ENCODE measurements at regions not wholly inside any gene's neighbourhood (a gene's known extent, or its start where the extent isn't known, plus 50 kb on each side); places are given as distances from the start of the nearest gene placed in this dataset.
"Not testable (repeated sequence)": the region's sequence is repeated elsewhere in the genome, so short reads cannot be mapped to it uniquely, and the experiment has no call there.

DNA sequence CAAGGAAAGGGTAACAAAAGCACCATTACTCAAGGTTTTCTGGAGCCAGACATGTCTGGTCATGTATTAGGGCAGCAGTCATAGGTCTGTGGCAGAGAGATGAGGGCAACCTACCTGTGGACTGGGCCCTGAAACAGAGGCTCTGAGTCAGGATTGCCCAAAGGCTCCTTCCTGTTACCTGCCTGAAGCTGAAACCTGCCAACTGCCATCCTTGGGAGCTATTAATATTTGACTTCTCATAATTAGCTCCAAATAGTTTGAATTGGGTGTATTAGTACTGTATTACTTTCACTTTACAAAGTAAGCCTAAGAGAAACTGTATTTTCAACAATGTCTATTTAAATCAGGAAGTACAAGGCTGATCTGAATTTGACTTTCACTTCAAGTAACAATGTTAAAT lies 72.0 kb upstream of the TBX18 start:
- H3K27me3 Mint-ChIP-seq (ENCODE audit: low read depth in 3 of 3) = peaks cover 0 to 2% (median 2%) of the 10 kb centered on the region in 3 donors
- Histone ChIP-seq H3K4me3 (replicated peaks in 1 of 3; ENCODE audit: low read depth in 2 of 3, low read length in 3 of 3) (no peak overlapping the region), H3K27me3 (ENCODE audit: control insufficient read depth in 2 of 2, insufficient read depth in 2 of 2, low read length in 2 of 2) (no peaks in the 10 kb centered on the region), H2AFZ (ENCODE audit: insufficient read depth, low read depth, low read length, poor library complexity, severe bottlenecking) (no peak overlapping the region), H3K9ac (ENCODE audit: insufficient read depth, low read length, poor library complexity, severe bottlenecking) (no peak overlapping the region), H3K4me2 (replicated peaks; ENCODE audit: extremely low read depth, low read length, poor library complexity, severe bottlenecking) (no peak overlapping the region), H3K9me3 (replicated peaks in 1 of 2; ENCODE audit: control insufficient read depth in 1 of 2, insufficient read depth in 1 of 2, low read length in 2 of 2) (peaks cover 0 to 5% of the 10 kb centered on the region in 2 donors), H3K79me2 (ENCODE audit: insufficient read depth, low read length) (no peaks in the 10 kb centered on the region), H3K27ac (ENCODE audit: low read depth in 1 of 2, low read length in 2 of 2) (no peak overlapping the region), H4K20me1 (ENCODE audit: insufficient read depth, low read length) (no peaks in the 10 kb centered on the region), H3K36me3 (replicated peaks in 1 of 2; ENCODE audit: control insufficient read depth in 1 of 2, insufficient read depth in 2 of 2, low read length in 2 of 2) (no peaks in the 10 kb centered on the region), H3K4me1 (ENCODE audit: control insufficient read depth in 1 of 2, insufficient read depth in 2 of 2, low read length in 2 of 2) (no peaks in the 10 kb centered on the region)
- H3K36me3 Mint-ChIP-seq = no peaks in the 10 kb centered on the region
- no peak overlapping the region for H3K4me3 Mint-ChIP-seq
- DNase-seq = no peak
- intact Hi-C loops (cut with micrococcal nuclease) = no loop called here
- H3K4me1 Mint-ChIP-seq = no peaks in the 10 kb centered on the region
- peaks cover 3 to 12% (median 6%) of the 10 kb centered on the region in 7 donors for H3K9me3 Mint-ChIP-seq
- TF ChIP-seq CTCF (IDR thresholded peaks at IDR 0.05) = no peak
- no peak overlapping the region for H3K27ac Mint-ChIP-seq

- no peak for TF ChIP-seq CTCF (IDR thresholded peaks at IDR 0.05)
- Mint-ChIP-seq H3K27ac (no peak overlapping the region), H3K9me3 (peaks cover 2 to 10% (median 3%) of the 10 kb centered on the region in 7 donors), H3K4me1 (no peaks in the 10 kb centered on the region), H3K4me3 (no peak overlapping the region), H3K36me3 (no peaks in the 10 kb centered on the region), H3K27me3 (ENCODE audit: low read depth in 3 of 3) (peaks cover 0 to 2% (median 1%) of the 10 kb centered on the region in 3 donors)
- peaks cover 0 to 5% of the 10 kb centered on the region in 2 donors for H3K9me3 ChIP-seq (replicated peaks in 1 of 2; ENCODE audit: control insufficient read depth in 1 of 2, insufficient read depth in 1 of 2, low read length in 2 of 2)
- no peak overlapping the region for H3K27ac ChIP-seq (ENCODE audit: low read depth in 1 of 2, low read length in 2 of 2)
- H3K36me3 ChIP-seq (replicated peaks in 1 of 2; ENCODE audit: control insufficient read depth in 1 of 2, insufficient read depth in 2 of 2, low read length in 2 of 2) = no peaks in the 10 kb centered on the region
- DNase-seq = no peak
- H3K4me1 ChIP-seq (ENCODE audit: control insufficient read depth in 1 of 2, insufficient read depth in 2 of 2, low read length in 2 of 2) = no peaks in the 10 kb centered on the region
- no peaks in the 10 kb centered on the region for H4K20me1 ChIP-seq (ENCODE audit: insufficient read depth, low read length)
- WGBS (ENCODE audit: insufficient coverage) = 50% methylated on average over 1 of the region's 1 CpG
- intact Hi-C loops (cut with micrococcal nuclease) = no loop called here
- no peak overlapping the region for H3K9ac ChIP-seq (ENCODE audit: insufficient read depth, low read length, poor library complexity, severe bottlenecking)
- H3K27me3 ChIP-seq (ENCODE audit: control insufficient read depth in 2 of 2, insufficient read depth in 2 of 2, low read length in 2 of 2) = no peaks in the 10 kb centered on the region
- H3K79me2 ChIP-seq (ENCODE audit: insufficient read depth, low read length) = no peaks in the 10 kb centered on the region
- no peak overlapping the region for H3K4me2 ChIP-seq (replicated peaks; ENCODE audit: extremely low read depth, low read length, poor library complexity, severe bottlenecking)
- H3K4me3 ChIP-seq (replicated peaks in 1 of 3; ENCODE audit: low read depth in 2 of 3, low read length in 3 of 3) = no peak overlapping the region
- H2AFZ ChIP-seq (ENCODE audit: insufficient read depth, low read depth, low read length, poor library complexity, severe bottlenecking) = no peak overlapping the region
These were observed 70.9 kb upstream of the TBX18 start for GRCh38 chr6:84835340-84835739.

GRCh38 chr6:84831924-84832323 lies 67.5 kb upstream of the TBX18 start:
- WGBS (ENCODE audit: insufficient coverage) = 89% methylated on average over 5 of the region's 6 CpGs

More at GRCh38 chr6:84831924-84832323, 67.5 kb upstream of the TBX18 start:
- H3K27ac Mint-ChIP-seq; H3K27me3 Mint-ChIP-seq (ENCODE audit: low read depth in 3 of 3); H3K9ac ChIP-seq (ENCODE audit: insufficient read depth, low read length, poor library complexity, severe bottlenecking); H4K20me1 ChIP-seq (ENCODE audit: insufficient read depth, low read length); H3K9me3 ChIP-seq (replicated peaks in 1 of 2; ENCODE audit: control insufficient read depth in 1 of 2, insufficient read depth in 1 of 2, low read length in 2 of 2); H3K36me3 ChIP-seq (replicated peaks in 1 of 2; ENCODE audit: control insufficient read depth in 1 of 2, insufficient read depth in 2 of 2, low read length in 2 of 2); H3K4me1 ChIP-seq (ENCODE audit: control insufficient read depth in 1 of 2, insufficient read depth in 2 of 2, low read length in 2 of 2); H3K27me3 ChIP-seq (ENCODE audit: control insufficient read depth in 2 of 2, insufficient read depth in 2 of 2, low read length in 2 of 2); H3K36me3 Mint-ChIP-seq; H3K4me3 ChIP-seq (replicated peaks in 1 of 3; ENCODE audit: low read depth in 2 of 3, low read length in 3 of 3); intact Hi-C loops (cut with micrococcal nuclease); H2AFZ ChIP-seq (ENCODE audit: insufficient read depth, low read depth, low read length, poor library complexity, severe bottlenecking); H3K4me3 Mint-ChIP-seq; H3K4me1 Mint-ChIP-seq; DNase-seq; H3K79me2 ChIP-seq (ENCODE audit: insufficient read depth, low read length); H3K4me2 ChIP-seq (replicated peaks; ENCODE audit: extremely low read depth, low read length, poor library complexity, severe bottlenecking); H3K27ac ChIP-seq (ENCODE audit: low read depth in 1 of 2, low read length in 2 of 2): not testable (repeated sequence)
- peaks cover 2 to 11% (median 9%) of the 10 kb centered on the region in 7 donors for H3K9me3 Mint-ChIP-seq

All from CD14-positive monocyte (primary cell).